NB4 (cell line): ENCODE measurements at regions not wholly inside any gene's neighbourhood (a gene's known extent, or its start where the extent isn't known, plus 50 kb on each side); places are given as distances from the start of the nearest gene placed in this dataset.

Source experiments
- DNase-seq: peaks from one replicate; pipeline ENCODE4 v3.0.0; 2010; ENCODE audit warnings: low read depth
- H3K4me3 ChIP-seq: one replicate; pipeline ENCODE4 v1.5.1; 2011; ENCODE audit warnings: mild to moderate bottlenecking, low read depth, low read length, moderate library complexity
- MYC ChIP-seq: IDR thresholded peaks from 2 replicates; pipeline ENCODE4 v1.6.1; 2011; ENCODE audit warnings: low read depth, low read length
- POLR2A ChIP-seq: IDR thresholded peaks from 2 replicates; pipeline ENCODE4 v1.6.1; 2011; ENCODE audit warnings: mild to moderate bottlenecking; ENCODE audit not compliant: insufficient read length; ENCODE audit errors: extremely low read depth
- TF ChIP-seq, protein P1 (sequence below): IDR thresholded peaks from one replicate; pipeline ENCODE4 v1.5.1; 2012; ENCODE audit warnings: low read depth, low read length
- TF ChIP-seq, protein P2 (sequence below): IDR thresholded peaks from 2 replicates; pipeline ENCODE4 v1.6.1; 2011; ENCODE audit warnings: low read depth, low read length

DNA sequence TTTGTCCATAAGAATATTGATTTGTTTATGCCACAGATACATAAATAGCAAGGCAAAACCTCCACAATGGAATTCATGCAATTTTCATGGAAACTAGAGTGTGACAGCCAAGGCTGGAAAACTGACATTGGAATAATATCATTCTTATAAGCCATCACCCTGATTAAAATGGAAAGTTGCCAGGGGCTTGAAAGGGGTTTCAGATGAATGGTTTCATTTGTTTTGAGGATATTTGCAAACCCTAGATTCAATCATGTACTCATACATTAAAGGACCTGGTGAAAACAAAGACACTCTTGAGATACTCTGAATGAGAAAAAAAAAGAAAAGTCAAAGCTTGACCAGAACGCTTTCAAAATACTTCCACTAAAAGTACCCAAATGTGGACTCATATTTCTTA, 205.7 kb downstream of the DIO2 start:
- TF ChIP-seq POLR2A (no peak), MYC (no peak)
- TF ChIP-seq, protein P1, sequence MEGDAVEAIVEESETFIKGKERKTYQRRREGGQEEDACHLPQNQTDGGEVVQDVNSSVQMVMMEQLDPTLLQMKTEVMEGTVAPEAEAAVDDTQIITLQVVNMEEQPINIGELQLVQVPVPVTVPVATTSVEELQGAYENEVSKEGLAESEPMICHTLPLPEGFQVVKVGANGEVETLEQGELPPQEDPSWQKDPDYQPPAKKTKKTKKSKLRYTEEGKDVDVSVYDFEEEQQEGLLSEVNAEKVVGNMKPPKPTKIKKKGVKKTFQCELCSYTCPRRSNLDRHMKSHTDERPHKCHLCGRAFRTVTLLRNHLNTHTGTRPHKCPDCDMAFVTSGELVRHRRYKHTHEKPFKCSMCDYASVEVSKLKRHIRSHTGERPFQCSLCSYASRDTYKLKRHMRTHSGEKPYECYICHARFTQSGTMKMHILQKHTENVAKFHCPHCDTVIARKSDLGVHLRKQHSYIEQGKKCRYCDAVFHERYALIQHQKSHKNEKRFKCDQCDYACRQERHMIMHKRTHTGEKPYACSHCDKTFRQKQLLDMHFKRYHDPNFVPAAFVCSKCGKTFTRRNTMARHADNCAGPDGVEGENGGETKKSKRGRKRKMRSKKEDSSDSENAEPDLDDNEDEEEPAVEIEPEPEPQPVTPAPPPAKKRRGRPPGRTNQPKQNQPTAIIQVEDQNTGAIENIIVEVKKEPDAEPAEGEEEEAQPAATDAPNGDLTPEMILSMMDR, result no peak
- TF ChIP-seq, protein P2, sequence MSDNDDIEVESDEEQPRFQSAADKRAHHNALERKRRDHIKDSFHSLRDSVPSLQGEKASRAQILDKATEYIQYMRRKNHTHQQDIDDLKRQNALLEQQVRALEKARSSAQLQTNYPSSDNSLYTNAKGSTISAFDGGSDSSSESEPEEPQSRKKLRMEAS, result no peak
- DNase-seq, result no peak
- no peak overlapping the region for H3K4me3 ChIP-seq

DNA sequence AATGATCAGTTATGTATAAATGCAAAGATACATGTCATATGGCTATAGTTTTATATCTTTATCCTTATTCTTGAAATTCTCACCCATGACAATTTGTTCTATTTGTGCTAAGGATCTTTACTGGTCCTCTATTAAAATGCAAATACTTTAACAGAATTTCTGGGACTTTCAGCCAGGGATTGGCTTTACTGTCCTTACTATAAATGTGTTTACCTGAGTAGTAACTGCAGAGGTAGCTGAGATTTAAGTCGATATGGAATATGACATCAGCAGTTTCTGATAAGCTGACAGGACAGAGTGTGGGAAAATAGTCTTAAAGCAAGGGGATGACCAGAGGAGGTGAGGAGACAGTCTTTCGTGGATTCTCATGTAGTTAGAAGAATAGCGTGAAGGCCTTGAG, 206.4 kb downstream of the DIO2 start:
- DNase-seq, result no peak
- H3K4me3 ChIP-seq, result no peak overlapping the region
- TF ChIP-seq, protein P2, result no peak
- TF ChIP-seq MYC (no peak), POLR2A (no peak)
- TF ChIP-seq, protein P1, result no peak

DNA sequence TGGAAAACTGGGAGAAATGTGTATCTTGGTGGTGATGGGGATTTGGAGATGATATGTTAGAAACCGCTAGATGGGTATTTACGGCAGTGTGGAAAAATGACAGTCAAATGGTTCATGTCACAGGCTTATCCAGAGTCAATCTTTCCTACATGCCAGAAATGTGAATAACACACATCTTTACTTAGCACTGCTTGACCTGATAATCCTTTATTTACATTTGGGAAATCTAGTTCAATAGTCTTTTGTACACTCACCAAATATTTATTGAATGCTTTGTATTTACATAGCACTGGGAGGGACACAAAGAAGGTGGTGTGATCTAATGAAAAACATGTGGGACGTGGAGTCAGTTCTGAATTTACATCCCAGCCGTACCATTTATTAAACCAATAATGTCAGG, 208.2 kb downstream of the DIO2 start:
- no peak for TF ChIP-seq POLR2A
- no peak for TF ChIP-seq MYC
- TF ChIP-seq, protein P2, result no peak
- TF ChIP-seq, protein P1, result no peak
- no peak for DNase-seq
- H3K4me3 ChIP-seq, result no peak overlapping the region

DNA sequence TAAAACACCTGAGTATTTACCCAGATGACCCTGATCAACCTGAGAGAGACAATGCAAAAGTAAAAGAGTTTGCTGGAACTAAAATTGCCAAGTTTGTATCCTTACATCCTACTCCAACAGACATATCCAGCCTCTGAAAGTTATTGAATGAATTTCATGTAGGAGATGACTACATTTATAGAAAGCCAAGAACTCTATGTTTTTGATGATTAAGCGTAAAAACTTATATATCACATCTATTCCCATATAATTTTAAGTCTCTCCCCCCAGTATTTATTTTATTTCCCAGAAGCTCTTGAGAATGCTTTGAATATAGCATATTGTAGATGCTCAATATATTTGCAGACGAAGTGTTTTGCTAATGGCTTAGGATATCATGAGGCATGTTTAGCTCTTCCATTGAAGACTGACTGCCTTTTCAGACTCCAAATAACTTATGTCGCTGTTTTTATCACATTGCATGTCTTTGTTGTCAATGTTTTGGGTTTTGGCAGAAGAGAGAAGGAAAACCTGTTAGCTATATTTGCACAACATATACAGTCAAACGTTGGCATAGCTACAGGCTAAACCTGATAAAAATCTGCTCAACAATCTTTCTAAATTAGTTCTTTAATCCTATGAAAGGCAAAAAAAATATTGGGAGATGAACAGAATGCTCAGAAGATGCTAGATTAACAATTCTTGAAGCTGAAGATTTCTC, 213.6 kb downstream of the DIO2 start:
- no peak overlapping the region for H3K4me3 ChIP-seq
- TF ChIP-seq MYC (no peak), POLR2A (no peak)
- TF ChIP-seq, protein P2, result no peak
- TF ChIP-seq, protein P1, result no peak
- DNase-seq, result no peak

DNA sequence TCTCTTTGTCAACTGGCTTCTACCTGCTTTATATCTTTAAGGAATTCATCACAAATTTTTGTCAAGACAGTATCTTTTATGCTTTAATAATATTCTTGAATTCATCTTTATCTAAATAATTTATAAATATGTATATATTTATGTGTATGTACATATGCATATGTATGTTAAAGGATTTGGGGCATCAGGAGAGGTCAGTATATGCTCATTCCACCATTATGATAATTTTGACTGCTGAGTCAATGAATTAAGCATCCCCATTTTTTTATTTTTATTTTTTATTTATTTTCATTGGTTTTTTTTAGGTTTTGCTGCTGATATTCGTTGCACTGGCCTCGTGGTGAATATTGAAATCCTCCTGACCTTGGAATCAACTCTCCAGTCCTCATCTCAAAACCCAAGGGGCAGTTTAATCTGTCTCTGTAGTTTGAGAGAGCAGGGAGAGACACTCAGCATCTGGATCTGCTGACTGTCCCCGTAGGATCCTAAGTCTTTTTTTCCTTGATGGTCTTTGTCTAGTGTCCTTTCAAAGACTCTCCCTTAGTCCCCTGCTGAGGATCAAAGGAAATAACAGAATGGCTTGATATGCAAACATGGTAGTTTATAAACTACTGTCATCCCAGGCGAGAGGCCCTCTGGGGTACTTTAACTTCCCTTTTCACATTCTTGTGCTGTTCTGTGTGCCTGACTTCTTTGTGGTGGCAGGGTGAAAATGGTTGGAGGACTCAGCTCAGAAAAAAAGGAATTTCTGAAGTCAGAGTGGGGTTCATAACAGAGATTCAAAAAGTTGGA, 218.7 kb downstream of the DIO2 start:
- TF ChIP-seq MYC (no peak), POLR2A (no peak)
- TF ChIP-seq, protein P2, result no peak
- TF ChIP-seq, protein P1, result no peak
- peak; percentile 1 for DNase-seq
- no peak overlapping the region for H3K4me3 ChIP-seq
